GM23338 (cell line): ENCODE measurements at regions not wholly inside any gene's neighbourhood (a gene's known extent, or its start where the extent isn't known, plus 50 kb on each side); places are given as distances from the start of the nearest gene placed in this dataset.

ENCODE experiments used
- ATAC-seq: fragments of 200-7000 bp; cut with Tn5 transposase; 3 replicates; pipeline ENCODE4 v1.9.1; 2020
- DNase-seq: peaks from one replicate; pipeline ENCODE4 v3.0.0-alpha.2; 2015; ENCODE audit warnings: low spot score
- H2AFZ ChIP-seq: fragments of 200-600 bp; sonication (generic); 2 replicates; pipeline ENCODE4 v1.8.0; 2016; ENCODE audit warnings: antibody characterized with exemption, mild to moderate bottlenecking, moderate library complexity
- H3F3A ChIP-seq: fragments of 200-600 bp; sonication (generic); replicated peaks from 2 replicates; pipeline ENCODE4 v1.8.0; 2017; ENCODE audit warnings: antibody characterized with exemption, mixed run types, low read depth
- H3K27ac ChIP-seq: fragments of 200-600 bp; sonication (generic); 2 replicates; pipeline ENCODE4 v1.6.1; 2016; ENCODE audit warnings: low read depth
- H3K27me3 ChIP-seq: fragments of 200-600 bp; sonication (generic); 2 replicates; pipeline ENCODE4 v1.8.0; 2016; ENCODE audit warnings: mild to moderate bottlenecking, mixed run types, moderate library complexity; ENCODE audit not compliant: insufficient read depth
- H3K36me3 ChIP-seq: fragments of 200-600 bp; sonication (generic); 2 replicates; pipeline ENCODE4 v1.8.0; 2016; ENCODE audit warnings: mild to moderate bottlenecking; ENCODE audit not compliant: insufficient read depth
- H3K4me1 ChIP-seq: fragments of 200-600 bp; sonication (generic); 2 replicates; pipeline ENCODE4 v1.8.0; 2016; ENCODE audit warnings: mild to moderate bottlenecking, moderate library complexity; ENCODE audit not compliant: insufficient read depth
- H3K4me2 ChIP-seq: fragments of 200-600 bp; sonication (generic); 2 replicates; pipeline ENCODE4 v1.7.1; 2017; ENCODE audit warnings: mixed run types
- H3K4me3 ChIP-seq: fragments of 200-600 bp; sonication (generic); 2 replicates; pipeline ENCODE4 v1.6.1; 2016; ENCODE audit warnings: mixed run types
- H3K79me2 ChIP-seq: fragments of 200-600 bp; sonication (generic); replicated peaks from 2 replicates; pipeline ENCODE4 v1.8.0; 2017; ENCODE audit warnings: mild to moderate bottlenecking; ENCODE audit not compliant: insufficient read depth
- H3K9me2 ChIP-seq: fragments of 200-600 bp; sonication (generic); 2 replicates; pipeline ENCODE4 v1.8.0; 2017; ENCODE audit not compliant: insufficient read depth
- H4K20me1 ChIP-seq: fragments of 200-600 bp; sonication (generic); replicated peaks from 2 replicates; pipeline ENCODE4 v1.8.0; 2017; ENCODE audit warnings: mild to moderate bottlenecking; ENCODE audit not compliant: insufficient read depth
- H3K27ac Mint-ChIP-seq: 2 replicates; pipeline ENCODE4 v1.8.0; 2020; ENCODE audit warnings: inconsistent platforms, mild to moderate bottlenecking, moderate library complexity, mixed read lengths
- H3K27me3 Mint-ChIP-seq: 3 replicates; pipeline ENCODE4 v1.8.0; 2022; ENCODE audit warnings: low read depth, mild to moderate bottlenecking, moderate library complexity, mixed read lengths, inconsistent platforms; ENCODE audit not compliant: insufficient read depth, poor library complexity
- H3K36me3 Mint-ChIP-seq: 3 replicates; pipeline ENCODE4 v1.8.0; 2021; ENCODE audit warnings: low read depth, mild to moderate bottlenecking, inconsistent platforms, moderate library complexity, mixed read lengths
- H3K4me1 Mint-ChIP-seq: 3 replicates; pipeline ENCODE4 v1.8.0; 2020; ENCODE audit warnings: mild to moderate bottlenecking, inconsistent platforms, mixed read lengths
- H3K4me3 Mint-ChIP-seq: 3 replicates; pipeline ENCODE4 v1.8.0; 2021; ENCODE audit warnings: moderate library complexity, mild to moderate bottlenecking, inconsistent platforms, mixed read lengths
- H3K9me3 Mint-ChIP-seq: 3 replicates; pipeline ENCODE4 v1.8.0; 2020; ENCODE audit warnings: moderate library complexity, mild to moderate bottlenecking, inconsistent platforms, mixed read lengths
- CREB1 ChIP-seq: fragments of 250-450 bp; sonication (Bioruptor Pico); IDR thresholded peaks from 2 replicates; pipeline ENCODE4 v1.5.0; 2020; ENCODE audit warnings: low read depth, mild to moderate bottlenecking, moderate library complexity
- CTCF ChIP-seq, 2 experiments: fragments of 200-600 bp in 1 of 2; sonication (generic) in 1 of 2; conservative IDR thresholded peaks; 2 replicates each; pipeline versions ENCODE4 v1.5.1 to v1.6.1; 2016 to 2017; ENCODE audit warnings: antibody characterized with exemption in 2 of 2, low read depth in 2 of 2, mild to moderate bottlenecking in 2 of 2, moderate library complexity in 1 of 2
- ETS1 ChIP-seq: IDR thresholded peaks from 2 replicates; pipeline ENCODE4 v1.6.1; 2016; ENCODE audit warnings: antibody characterized with exemption
- EZH2 ChIP-seq: fragments of 200-600 bp; sonication (generic); IDR thresholded peaks from one replicate; pipeline ENCODE4 v1.8.0; 2017; ENCODE audit warnings: antibody characterized with exemption, mild to moderate bottlenecking, low read depth; ENCODE audit not compliant: unreplicated experiment
- JUNB ChIP-seq: IDR thresholded peaks from one replicate; pipeline ENCODE4 v1.6.1; 2016; ENCODE audit warnings: antibody characterized with exemption; ENCODE audit not compliant: unreplicated experiment
- NANOG ChIP-seq: IDR thresholded peaks from 2 replicates; pipeline ENCODE4 v1.6.1; 2016; ENCODE audit warnings: antibody characterized with exemption, borderline replicate concordance
- POLR2AphosphoS5 ChIP-seq: IDR thresholded peaks from 2 replicates; pipeline ENCODE4 v1.6.1; 2016; ENCODE audit warnings: antibody characterized with exemption, low read depth
- ZNF114 ChIP-seq: fragments of 250-450 bp; sonication (Bioruptor Pico); IDR thresholded peaks from 2 replicates; pipeline ENCODE4 v1.5.0; 2020; ENCODE audit warnings: mild to moderate bottlenecking, moderate library complexity
- ZNF331 ChIP-seq: fragments of 250-450 bp; sonication (Bioruptor Pico); IDR thresholded peaks from 2 replicates; pipeline ENCODE4 v1.5.0; 2020; ENCODE audit warnings: low read depth, mild to moderate bottlenecking, moderate library complexity
- TF ChIP-seq, protein P1 (sequence below): fragments of 250-450 bp; sonication (Bioruptor Pico); IDR thresholded peaks from 2 replicates; pipeline ENCODE4 v1.5.0; 2020; ENCODE audit warnings: mild to moderate bottlenecking, moderate library complexity

DNA sequence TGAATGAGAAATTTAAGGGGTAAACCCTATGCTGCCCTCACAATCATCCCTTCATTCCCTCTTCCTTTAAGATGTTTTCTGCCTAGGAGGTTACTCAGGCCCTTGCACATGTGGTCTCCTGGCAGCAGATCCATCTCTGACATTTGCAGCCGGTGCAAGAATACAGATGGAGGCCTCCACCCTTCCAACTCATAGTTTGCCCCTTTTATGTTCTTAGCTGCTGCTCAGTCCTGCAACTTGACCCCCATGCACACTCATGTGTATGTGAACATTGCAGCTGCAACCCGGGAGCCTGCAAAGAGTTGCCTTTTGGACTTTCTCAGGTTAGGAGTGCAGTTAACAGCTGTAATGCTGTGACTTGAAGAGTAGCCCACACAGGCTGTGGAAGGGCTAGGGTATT lies 131.9 kb upstream of the SGK1 start (continued):
- TF ChIP-seq, protein P1, sequence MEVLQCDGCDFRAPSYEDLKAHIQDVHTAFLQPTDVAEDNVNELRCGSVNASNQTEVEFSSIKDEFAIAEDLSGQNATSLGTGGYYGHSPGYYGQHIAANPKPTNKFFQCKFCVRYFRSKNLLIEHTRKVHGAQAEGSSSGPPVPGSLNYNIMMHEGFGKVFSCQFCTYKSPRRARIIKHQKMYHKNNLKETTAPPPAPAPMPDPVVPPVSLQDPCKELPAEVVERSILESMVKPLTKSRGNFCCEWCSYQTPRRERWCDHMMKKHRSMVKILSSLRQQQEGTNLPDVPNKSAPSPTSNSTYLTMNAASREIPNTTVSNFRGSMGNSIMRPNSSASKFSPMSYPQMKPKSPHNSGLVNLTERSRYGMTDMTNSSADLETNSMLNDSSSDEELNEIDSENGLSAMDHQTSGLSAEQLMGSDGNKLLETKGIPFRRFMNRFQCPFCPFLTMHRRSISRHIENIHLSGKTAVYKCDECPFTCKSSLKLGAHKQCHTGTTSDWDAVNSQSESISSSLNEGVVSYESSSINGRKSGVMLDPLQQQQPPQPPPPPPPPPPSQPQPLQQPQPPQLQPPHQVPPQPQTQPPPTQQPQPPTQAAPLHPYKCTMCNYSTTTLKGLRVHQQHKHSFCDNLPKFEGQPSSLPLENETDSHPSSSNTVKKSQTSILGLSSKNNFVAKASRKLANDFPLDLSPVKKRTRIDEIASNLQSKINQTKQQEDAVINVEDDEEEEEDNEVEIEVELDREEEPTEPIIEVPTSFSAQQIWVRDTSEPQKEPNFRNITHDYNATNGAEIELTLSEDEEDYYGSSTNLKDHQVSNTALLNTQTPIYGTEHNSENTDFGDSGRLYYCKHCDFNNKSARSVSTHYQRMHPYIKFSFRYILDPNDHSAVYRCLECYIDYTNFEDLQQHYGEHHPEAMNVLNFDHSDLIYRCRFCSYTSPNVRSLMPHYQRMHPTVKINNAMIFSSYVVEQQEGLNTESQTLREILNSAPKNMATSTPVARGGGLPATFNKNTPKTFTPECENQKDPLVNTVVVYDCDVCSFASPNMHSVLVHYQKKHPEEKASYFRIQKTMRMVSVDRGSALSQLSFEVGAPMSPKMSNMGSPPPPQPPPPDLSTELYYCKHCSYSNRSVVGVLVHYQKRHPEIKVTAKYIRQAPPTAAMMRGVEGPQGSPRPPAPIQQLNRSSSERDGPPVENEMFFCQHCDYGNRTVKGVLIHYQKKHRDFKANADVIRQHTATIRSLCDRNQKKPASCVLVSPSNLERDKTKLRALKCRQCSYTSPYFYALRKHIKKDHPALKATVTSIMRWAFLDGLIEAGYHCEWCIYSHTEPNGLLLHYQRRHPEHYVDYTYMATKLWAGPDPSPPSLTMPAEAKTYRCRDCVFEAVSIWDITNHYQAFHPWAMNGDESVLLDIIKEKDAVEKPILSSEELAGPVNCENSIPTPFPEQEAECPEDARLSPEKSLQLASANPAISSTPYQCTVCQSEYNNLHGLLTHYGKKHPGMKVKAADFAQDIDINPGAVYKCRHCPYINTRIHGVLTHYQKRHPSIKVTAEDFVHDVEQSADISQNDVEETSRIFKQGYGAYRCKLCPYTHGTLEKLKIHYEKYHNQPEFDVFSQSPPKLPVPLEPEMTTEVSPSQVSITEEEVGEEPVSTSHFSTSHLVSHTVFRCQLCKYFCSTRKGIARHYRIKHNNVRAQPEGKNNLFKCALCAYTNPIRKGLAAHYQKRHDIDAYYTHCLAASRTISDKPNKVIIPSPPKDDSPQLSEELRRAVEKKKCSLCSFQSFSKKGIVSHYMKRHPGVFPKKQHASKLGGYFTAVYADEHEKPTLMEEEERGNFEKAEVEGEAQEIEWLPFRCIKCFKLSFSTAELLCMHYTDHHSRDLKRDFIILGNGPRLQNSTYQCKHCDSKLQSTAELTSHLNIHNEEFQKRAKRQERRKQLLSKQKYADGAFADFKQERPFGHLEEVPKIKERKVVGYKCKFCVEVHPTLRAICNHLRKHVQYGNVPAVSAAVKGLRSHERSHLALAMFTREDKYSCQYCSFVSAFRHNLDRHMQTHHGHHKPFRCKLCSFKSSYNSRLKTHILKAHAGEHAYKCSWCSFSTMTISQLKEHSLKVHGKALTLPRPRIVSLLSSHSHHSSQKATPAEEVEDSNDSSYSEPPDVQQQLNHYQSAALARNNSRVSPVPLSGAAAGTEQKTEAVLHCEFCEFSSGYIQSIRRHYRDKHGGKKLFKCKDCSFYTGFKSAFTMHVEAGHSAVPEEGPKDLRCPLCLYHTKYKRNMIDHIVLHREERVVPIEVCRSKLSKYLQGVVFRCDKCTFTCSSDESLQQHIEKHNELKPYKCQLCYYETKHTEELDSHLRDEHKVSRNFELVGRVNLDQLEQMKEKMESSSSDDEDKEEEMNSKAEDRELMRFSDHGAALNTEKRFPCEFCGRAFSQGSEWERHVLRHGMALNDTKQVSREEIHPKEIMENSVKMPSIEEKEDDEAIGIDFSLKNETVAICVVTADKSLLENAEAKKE (CRISPR knock-in tag) = no peak
- TF ChIP-seq CTCF (conservative IDR thresholded peaks at IDR 0.05; ENCODE audit: low read depth in 2 of 2) (no peak), EZH2 (no peak), ZNF331 (CRISPR knock-in tag) (no peak), CREB1 (CRISPR knock-in tag) (no peak), POLR2AphosphoS5 (no peak), NANOG (no peak), JUNB (no peak)

DNA sequence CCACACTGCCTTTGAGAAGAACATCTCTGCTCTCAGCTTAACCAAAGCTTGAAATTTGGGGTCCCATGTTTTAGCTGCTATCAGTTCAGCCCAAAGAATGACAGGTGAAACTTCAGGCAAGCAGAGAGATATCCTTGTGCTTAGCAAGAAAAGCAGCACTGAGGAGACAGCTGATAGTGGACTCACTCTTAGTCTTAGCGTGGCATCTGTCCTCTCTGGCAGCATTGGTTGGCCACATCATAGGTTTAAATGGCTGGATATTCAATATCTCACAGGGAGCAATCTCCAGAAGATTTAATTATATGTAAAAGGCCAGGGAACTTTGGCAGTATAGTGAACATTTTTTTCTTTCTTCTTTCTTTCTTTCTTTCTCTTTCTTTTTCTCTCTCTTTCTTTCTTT lies 131.1 kb upstream of the SGK1 start:
- no peaks in the 10 kb centered on the region for H3K9me3 Mint-ChIP-seq
- H3K79me2 ChIP-seq = no peaks in the 10 kb centered on the region
- no peak overlapping the region for H3K27ac ChIP-seq
- no peaks in the 10 kb centered on the region for H3F3A ChIP-seq
- no peaks in the 10 kb centered on the region for H3K27me3 Mint-ChIP-seq
- H4K20me1 ChIP-seq = no peaks in the 10 kb centered on the region
- H3K4me2 ChIP-seq = no peak overlapping the region
- no peak overlapping the region for H3K27ac Mint-ChIP-seq
- H3K27me3 ChIP-seq = no peaks in the 10 kb centered on the region
- H3K4me1 Mint-ChIP-seq = peaks cover 9% of the 10 kb centered on the region
- no peak overlapping the region for H2AFZ ChIP-seq
- peaks cover 7% of the 10 kb centered on the region for H3K4me1 ChIP-seq
- H3K4me3 ChIP-seq = no peak overlapping the region
- no peak for ATAC-seq
- DNase-seq = no peak
- H3K9me2 ChIP-seq = no peaks in the 10 kb centered on the region
- H3K36me3 Mint-ChIP-seq = no peaks in the 10 kb centered on the region
- H3K36me3 ChIP-seq = no peaks in the 10 kb centered on the region
- no peak overlapping the region for H3K4me3 Mint-ChIP-seq
- no peak for TF ChIP-seq CTCF (conservative IDR thresholded peaks at IDR 0.05; ENCODE audit: low read depth in 2 of 2)
- TF ChIP-seq ETS1 = no peak
- TF ChIP-seq CREB1 (CRISPR knock-in tag) = no peak
- TF ChIP-seq ZNF114 (CRISPR knock-in tag) = no peak
